ENCODE measurements at regions not wholly inside any gene's neighbourhood (a gene's known extent, or its start where the extent isn't known, plus 50 kb on each side); places are given as distances from the start of the nearest gene placed in this dataset.
A peak's percentile ranks its signal among the peaks of the same experiment; 100 is the strongest.

DNA sequence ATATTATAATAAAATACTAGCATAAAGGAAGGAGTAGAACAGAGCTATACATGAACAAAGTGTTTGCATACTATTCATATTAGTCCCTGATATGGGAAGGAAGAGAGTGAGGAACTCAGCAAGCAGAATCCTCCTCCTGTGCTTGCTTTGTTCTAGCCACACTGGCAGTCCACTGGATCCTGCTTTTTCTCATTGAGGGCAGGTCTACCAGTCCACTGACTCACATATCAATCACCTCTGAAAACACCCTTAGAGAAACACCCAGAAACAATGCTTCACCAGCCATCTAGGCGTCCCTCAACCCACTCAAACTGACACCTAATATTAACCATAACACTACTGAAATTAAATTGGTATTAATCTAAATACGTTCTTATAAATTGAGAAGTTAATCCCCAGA is 1861.7 kb upstream of the SEL1L start:
- ATAC-seq (no peak), DNase-seq (no peak), FAIRE-seq (no peak)
- Histone ChIP-seq H3K27ac (no peak overlapping the region), H3K27me3 (no peaks in the 10 kb centered on the region), H3K36me3 (no peaks in the 10 kb centered on the region), H3K9me3 (no peaks in the 10 kb centered on the region), H3K4me3 (no peak overlapping the region), H3K4me1 (no peaks in the 10 kb centered on the region)
- TF ChIP-seq, protein P1, sequence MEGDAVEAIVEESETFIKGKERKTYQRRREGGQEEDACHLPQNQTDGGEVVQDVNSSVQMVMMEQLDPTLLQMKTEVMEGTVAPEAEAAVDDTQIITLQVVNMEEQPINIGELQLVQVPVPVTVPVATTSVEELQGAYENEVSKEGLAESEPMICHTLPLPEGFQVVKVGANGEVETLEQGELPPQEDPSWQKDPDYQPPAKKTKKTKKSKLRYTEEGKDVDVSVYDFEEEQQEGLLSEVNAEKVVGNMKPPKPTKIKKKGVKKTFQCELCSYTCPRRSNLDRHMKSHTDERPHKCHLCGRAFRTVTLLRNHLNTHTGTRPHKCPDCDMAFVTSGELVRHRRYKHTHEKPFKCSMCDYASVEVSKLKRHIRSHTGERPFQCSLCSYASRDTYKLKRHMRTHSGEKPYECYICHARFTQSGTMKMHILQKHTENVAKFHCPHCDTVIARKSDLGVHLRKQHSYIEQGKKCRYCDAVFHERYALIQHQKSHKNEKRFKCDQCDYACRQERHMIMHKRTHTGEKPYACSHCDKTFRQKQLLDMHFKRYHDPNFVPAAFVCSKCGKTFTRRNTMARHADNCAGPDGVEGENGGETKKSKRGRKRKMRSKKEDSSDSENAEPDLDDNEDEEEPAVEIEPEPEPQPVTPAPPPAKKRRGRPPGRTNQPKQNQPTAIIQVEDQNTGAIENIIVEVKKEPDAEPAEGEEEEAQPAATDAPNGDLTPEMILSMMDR (IDR thresholded peaks at IDR 0.05) = no peak
- intact Hi-C loops (cut with DNase I) = no loop called here
- WGBS, 2 donors = 63 to 71% methylated on average over 2 of the region's 2 CpGs

DNA sequence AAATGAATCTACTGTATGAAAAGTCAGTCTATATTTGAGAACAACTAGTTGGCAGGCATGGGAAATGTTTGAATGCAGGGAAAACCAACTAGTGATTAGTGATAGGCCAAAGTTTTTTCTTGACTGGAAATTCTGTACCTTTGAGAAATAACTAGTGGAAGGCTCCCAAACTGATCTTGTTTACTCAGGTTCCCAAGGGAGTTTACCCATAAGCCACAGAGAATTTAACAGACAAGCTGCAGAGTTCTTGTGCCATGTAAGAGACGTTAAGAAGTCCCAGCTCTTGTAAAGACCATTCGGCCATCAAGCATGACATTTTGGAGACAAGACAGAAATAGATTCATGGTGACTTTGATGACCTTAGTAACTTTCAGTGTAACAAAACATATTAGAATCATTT is 1882.8 kb upstream of the SEL1L start:
- no peaks in the 10 kb centered on the region for H3K36me3 ChIP-seq
- no peak overlapping the region for H3K4me3 ChIP-seq
- ATAC-seq (no peak), FAIRE-seq (no peak), DNase-seq (no peak)
- WGBS, 2 donors = 62 to 74% methylated on average over 2 of the region's 2 CpGs
- H3K27me3 ChIP-seq = no peaks in the 10 kb centered on the region
- peaks cover 0 to 5% (median 4%) of the 10 kb centered on the region in 3 donors for H3K4me1 ChIP-seq
- intact Hi-C loops (cut with DNase I) = no loop called here
- no peak overlapping the region for H3K27ac ChIP-seq
- H3K9me3 ChIP-seq = no peaks in the 10 kb centered on the region
- TF ChIP-seq, protein P1 (IDR thresholded peaks at IDR 0.05) = no peak

DNA sequence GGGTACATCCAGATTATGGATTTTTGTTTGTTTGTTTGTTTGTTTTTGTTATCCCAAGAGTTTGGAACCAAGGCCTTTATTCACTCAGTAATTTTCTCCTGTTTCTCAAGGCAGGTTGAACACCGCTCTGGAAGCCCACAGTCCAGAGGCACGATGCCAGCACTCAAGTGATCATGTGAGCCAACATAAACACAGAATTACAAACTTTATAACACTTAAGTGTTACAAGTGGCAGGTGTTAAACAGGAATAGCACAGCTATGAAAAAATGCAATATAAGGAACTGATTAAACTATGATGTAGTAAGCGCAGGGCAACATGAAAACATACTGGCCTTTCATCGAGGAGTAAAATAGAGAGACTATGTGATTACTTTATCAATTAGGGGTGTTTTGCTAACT is 1885.8 kb upstream of the SEL1L start:
- intact Hi-C loops (cut with DNase I) = no loop called here
- DNase-seq (peak in 5 of 6 donors; percentile 11 to 46 (median 26)), FAIRE-seq (no peak), ATAC-seq (peak; percentile 37 to 79 (median 51))
- no peaks in the 10 kb centered on the region for H3K36me3 ChIP-seq
- no peak overlapping the region for H3K27ac ChIP-seq
- H3K9me3 ChIP-seq = no peaks in the 10 kb centered on the region
- WGBS, 2 donors = 31 to 35% methylated on average over 4 of the region's 4 CpGs
- TF ChIP-seq, protein P1 (IDR thresholded peaks at IDR 0.05) = no peak
- no peak overlapping the region for H3K4me3 ChIP-seq
- H3K4me1 ChIP-seq = peaks cover 0 to 5% (median 4%) of the 10 kb centered on the region in 3 donors
- H3K27me3 ChIP-seq = no peaks in the 10 kb centered on the region

DNA sequence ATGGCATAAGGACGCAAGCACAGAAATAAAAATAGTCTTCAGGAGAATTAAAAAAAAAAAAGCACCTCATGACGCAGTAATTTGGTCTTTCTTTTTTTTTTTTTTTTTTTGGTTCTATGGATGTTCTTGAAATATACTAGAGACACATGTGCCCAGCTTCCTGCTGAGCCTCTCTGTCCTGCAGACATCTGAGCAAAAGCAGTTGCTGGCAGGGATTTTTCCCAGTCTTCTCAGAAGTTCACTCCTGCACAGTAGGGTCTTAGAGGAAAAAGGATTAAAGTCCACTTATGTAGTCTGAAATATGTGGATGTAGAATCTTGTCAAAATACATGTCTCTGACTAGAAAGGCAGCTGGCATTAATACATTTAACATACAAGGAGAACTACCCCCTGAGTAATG is 1888.1 kb upstream of the SEL1L start:
- 88 to 91% methylated on average over 2 of the region's 2 CpGs for WGBS, 2 donors
- no peaks in the 10 kb centered on the region for H3K9me3 ChIP-seq
- TF ChIP-seq, protein P1 (IDR thresholded peaks at IDR 0.05) = no peak
- DNase-seq (no peak), FAIRE-seq (no peak), ATAC-seq (no peak)
- intact Hi-C loops (cut with DNase I) = no loop called here
- peaks cover 0 to 5% (median 4%) of the 10 kb centered on the region in 3 donors for H3K4me1 ChIP-seq
- no peaks in the 10 kb centered on the region for H3K27me3 ChIP-seq
- H3K27ac ChIP-seq = no peak overlapping the region
- H3K4me3 ChIP-seq = no peak overlapping the region
- no peaks in the 10 kb centered on the region for H3K36me3 ChIP-seq

DNA sequence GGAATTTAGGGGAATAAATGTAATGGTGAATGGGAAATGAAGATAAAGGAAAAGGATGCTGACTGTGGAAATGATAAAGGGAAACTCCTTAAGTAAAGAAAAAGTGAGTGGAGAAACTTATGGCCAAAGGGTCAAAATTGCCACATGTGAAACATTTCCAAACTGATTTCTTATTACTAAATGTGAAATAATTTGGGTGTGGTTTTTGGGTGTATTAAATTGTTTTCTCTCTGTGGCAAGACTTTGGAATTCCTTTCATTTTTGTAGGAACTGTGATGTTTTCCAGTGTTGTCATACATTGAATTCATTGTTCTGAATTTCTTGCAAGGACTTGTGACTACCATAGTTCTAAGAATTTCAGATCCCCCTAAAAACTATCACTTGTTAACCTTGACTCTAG is 1891.5 kb upstream of the SEL1L start:
- Histone ChIP-seq H3K36me3 (no peaks in the 10 kb centered on the region), H3K27ac (no peak overlapping the region), H3K27me3 (no peaks in the 10 kb centered on the region), H3K4me3 (no peak overlapping the region), H3K4me1 (no peaks in the 10 kb centered on the region), H3K9me3 (no peaks in the 10 kb centered on the region)
- TF ChIP-seq, protein P1 (IDR thresholded peaks at IDR 0.05) = no peak
- intact Hi-C loops (cut with DNase I) = no loop called here
- ATAC-seq = no peak
- no peak for DNase-seq
- no peak for FAIRE-seq
